ENCODE measurements at regions not wholly inside any gene's neighbourhood (a gene's known extent, or its start where the extent isn't known, plus 50 kb on each side); places are given as distances from the start of the nearest gene placed in this dataset.

DNA sequence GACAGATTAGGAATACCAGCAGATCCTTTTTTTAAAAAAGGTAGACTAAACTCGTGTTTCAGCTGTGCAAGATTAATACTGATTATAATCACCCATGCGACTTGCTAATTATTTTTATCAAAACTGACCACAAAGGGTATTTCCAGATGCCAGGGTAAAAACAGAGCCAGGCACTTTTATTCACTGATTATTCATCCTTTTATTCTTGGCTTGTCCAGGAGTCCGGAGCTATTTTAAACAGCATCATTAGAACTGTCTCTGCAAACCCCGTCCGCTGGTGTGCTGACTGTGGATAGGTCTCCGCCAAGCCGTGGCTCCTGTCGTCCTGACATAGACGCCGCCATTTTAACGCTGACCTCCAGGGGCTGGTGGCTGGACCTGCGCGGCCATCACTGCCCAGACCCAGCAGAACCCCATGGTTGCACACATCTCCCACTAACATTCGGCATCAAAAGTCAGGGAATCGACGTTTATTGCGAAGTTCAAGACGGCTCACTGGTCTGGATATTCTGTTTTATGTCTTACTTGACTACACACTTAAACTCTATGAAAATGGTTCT is 364.8 kb downstream of the THBS2 start:
- Histone ChIP-seq H3K4me2 (no peak overlapping the region), H3K27ac (no peak overlapping the region), H3K4me1 (ENCODE audit: low read depth, poor library complexity, severe bottlenecking) (no peaks in the 10 kb centered on the region), H4K20me1 (ENCODE audit: insufficient read depth) (no peaks in the 10 kb centered on the region), H3K4me3 (IDR thresholded peaks at IDR 0.05; ENCODE audit: insufficient read depth, low read depth, low read length) (no peak overlapping the region), H3K79me2 (ENCODE audit: insufficient read depth, low read depth) (no peaks in the 10 kb centered on the region), H3K36me3 (ENCODE audit: insufficient read depth) (no peaks in the 10 kb centered on the region), H3K27me3 (ENCODE audit: insufficient read depth, low read depth) (no peaks in the 10 kb centered on the region), H3K9ac (no peak overlapping the region), H2AFZ (ENCODE audit: low read depth) (no peak overlapping the region)
- TF ChIP-seq, protein P1, sequence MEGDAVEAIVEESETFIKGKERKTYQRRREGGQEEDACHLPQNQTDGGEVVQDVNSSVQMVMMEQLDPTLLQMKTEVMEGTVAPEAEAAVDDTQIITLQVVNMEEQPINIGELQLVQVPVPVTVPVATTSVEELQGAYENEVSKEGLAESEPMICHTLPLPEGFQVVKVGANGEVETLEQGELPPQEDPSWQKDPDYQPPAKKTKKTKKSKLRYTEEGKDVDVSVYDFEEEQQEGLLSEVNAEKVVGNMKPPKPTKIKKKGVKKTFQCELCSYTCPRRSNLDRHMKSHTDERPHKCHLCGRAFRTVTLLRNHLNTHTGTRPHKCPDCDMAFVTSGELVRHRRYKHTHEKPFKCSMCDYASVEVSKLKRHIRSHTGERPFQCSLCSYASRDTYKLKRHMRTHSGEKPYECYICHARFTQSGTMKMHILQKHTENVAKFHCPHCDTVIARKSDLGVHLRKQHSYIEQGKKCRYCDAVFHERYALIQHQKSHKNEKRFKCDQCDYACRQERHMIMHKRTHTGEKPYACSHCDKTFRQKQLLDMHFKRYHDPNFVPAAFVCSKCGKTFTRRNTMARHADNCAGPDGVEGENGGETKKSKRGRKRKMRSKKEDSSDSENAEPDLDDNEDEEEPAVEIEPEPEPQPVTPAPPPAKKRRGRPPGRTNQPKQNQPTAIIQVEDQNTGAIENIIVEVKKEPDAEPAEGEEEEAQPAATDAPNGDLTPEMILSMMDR (conservative IDR thresholded peaks at IDR 0.05; ENCODE audit: low read depth, low read length), result no peak

DNA sequence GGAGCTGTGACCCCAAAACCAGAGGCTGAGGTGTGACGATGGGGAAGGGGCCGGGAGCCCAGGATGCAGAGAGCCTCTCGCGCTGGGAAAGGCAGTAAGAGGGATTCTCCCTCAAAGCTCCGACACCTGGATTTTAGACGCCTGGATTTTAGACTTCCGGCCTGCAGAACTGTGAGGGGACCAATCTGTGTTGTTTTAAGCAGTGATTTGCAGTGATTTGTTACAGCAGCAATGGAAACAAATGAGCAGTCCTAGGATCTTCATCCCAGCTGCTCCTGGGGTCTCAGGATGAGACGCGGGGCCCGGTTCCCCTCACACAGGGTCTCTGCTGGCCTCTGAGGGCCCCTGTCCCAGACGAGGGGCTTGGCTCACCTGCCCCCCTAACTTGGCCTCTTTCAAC is 365.5 kb downstream of the THBS2 start:
- no peak overlapping the region for H3K4me2 ChIP-seq
- H3K9ac ChIP-seq, result no peak overlapping the region
- H3K4me1 ChIP-seq (ENCODE audit: low read depth, poor library complexity, severe bottlenecking), result no peaks in the 10 kb centered on the region
- no peaks in the 10 kb centered on the region for H3K27me3 ChIP-seq (ENCODE audit: insufficient read depth, low read depth)
- H3K79me2 ChIP-seq (ENCODE audit: insufficient read depth, low read depth), result no peaks in the 10 kb centered on the region
- no peak overlapping the region for H3K27ac ChIP-seq
- TF ChIP-seq, protein P1 (conservative IDR thresholded peaks at IDR 0.05; ENCODE audit: low read depth, low read length), result no peak
- H3K4me3 ChIP-seq (IDR thresholded peaks at IDR 0.05; ENCODE audit: insufficient read depth, low read depth, low read length), result no peak overlapping the region
- H2AFZ ChIP-seq (ENCODE audit: low read depth), result no peak overlapping the region
- no peaks in the 10 kb centered on the region for H4K20me1 ChIP-seq (ENCODE audit: insufficient read depth)
- no peaks in the 10 kb centered on the region for H3K36me3 ChIP-seq (ENCODE audit: insufficient read depth)

DNA sequence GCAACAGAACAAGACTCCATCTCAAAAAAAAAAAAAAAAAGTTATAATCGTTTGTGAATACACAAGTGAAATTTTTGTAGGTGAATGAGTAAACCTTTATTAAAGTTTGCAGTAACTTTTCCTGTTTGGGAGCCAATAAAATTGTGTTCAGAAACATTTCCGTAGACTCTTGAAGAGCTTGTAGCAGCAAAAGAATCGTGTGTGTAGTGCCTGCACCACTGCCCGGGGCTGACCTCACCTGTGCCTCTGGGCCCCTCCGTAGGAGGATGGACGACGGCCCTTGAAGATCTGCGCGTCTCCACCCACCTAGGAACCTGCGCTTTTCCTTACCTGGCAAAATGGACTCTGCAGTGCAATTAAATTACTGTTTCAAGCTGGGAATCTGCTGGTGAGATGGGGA is 366.0 kb downstream of the THBS2 start:
- H3K4me3 ChIP-seq (IDR thresholded peaks at IDR 0.05; ENCODE audit: insufficient read depth, low read depth, low read length), result no peak overlapping the region

DNA sequence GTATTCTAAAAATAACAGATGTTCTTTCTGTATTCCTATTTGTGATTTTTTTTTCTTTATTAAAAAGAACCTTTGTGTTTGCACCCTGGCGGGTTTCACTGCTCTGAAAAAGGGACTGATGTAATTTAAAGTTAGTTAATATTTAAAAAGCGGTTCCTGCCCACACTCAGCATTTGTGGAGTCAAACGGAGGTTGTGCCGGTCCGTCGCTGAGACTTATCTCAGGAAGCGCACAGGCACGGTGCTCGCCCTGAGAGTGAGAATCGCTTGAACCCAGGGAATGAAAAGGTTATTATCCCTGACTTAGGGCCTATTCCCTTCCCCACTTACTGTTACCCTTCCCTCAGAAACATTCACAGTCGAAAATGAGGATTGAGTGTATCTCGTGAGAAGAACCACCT is 366.7 kb downstream of the THBS2 start:
- no peak overlapping the region for H3K27ac ChIP-seq
- no peak overlapping the region for H3K4me2 ChIP-seq
- H3K36me3 ChIP-seq (ENCODE audit: insufficient read depth), result no peaks in the 10 kb centered on the region
- H4K20me1 ChIP-seq (ENCODE audit: insufficient read depth), result no peaks in the 10 kb centered on the region
- no peaks in the 10 kb centered on the region for H3K79me2 ChIP-seq (ENCODE audit: insufficient read depth, low read depth)
- H3K4me1 ChIP-seq (ENCODE audit: low read depth, poor library complexity, severe bottlenecking), result no peaks in the 10 kb centered on the region
- no peak overlapping the region for H3K4me3 ChIP-seq (IDR thresholded peaks at IDR 0.05; ENCODE audit: insufficient read depth, low read depth, low read length)
- H3K27me3 ChIP-seq (ENCODE audit: insufficient read depth, low read depth), result no peaks in the 10 kb centered on the region
- H2AFZ ChIP-seq (ENCODE audit: low read depth), result no peak overlapping the region
- H3K9ac ChIP-seq, result no peak overlapping the region
- TF ChIP-seq, protein P1 (conservative IDR thresholded peaks at IDR 0.05; ENCODE audit: low read depth, low read length), result no peak

More for the DNA sequence above, 366.0 kb downstream of the THBS2 start:
- Histone ChIP-seq H3K27ac (no peak overlapping the region), H3K9ac (no peak overlapping the region), H3K4me2 (no peak overlapping the region), H2AFZ (ENCODE audit: low read depth) (no peak overlapping the region), H3K36me3 (ENCODE audit: insufficient read depth) (no peaks in the 10 kb centered on the region), H3K4me1 (ENCODE audit: low read depth, poor library complexity, severe bottlenecking) (no peaks in the 10 kb centered on the region), H4K20me1 (ENCODE audit: insufficient read depth) (no peaks in the 10 kb centered on the region), H3K79me2 (ENCODE audit: insufficient read depth, low read depth) (no peaks in the 10 kb centered on the region), H3K27me3 (ENCODE audit: insufficient read depth, low read depth) (no peaks in the 10 kb centered on the region)
- TF ChIP-seq, protein P1 (conservative IDR thresholded peaks at IDR 0.05; ENCODE audit: low read depth, low read length), result no peak
